ENCODE measurements at regions not wholly inside any gene's neighbourhood (a gene's known extent, or its start where the extent isn't known, plus 50 kb on each side); places are given as distances from the start of the nearest gene placed in this dataset.
"Not testable (repeated sequence)": the region's sequence is repeated elsewhere in the genome, so short reads cannot be mapped to it uniquely, and the experiment has no call there.

GRCh38 chr4:147136751-147137150, 191.1 kb upstream of the TTC29 start:
- H3K4me3 ChIP-seq (ENCODE audit: insufficient read depth, low read depth, low read length) = no peak overlapping the region
- H3K36me3 ChIP-seq (replicated peaks; ENCODE audit: control insufficient read depth, insufficient read depth, low read length) = no peaks in the 10 kb centered on the region
- H3K27me3 ChIP-seq (ENCODE audit: control insufficient read depth, insufficient read depth, low read length) = no peaks in the 10 kb centered on the region
- DNase-seq = no peak

DNA sequence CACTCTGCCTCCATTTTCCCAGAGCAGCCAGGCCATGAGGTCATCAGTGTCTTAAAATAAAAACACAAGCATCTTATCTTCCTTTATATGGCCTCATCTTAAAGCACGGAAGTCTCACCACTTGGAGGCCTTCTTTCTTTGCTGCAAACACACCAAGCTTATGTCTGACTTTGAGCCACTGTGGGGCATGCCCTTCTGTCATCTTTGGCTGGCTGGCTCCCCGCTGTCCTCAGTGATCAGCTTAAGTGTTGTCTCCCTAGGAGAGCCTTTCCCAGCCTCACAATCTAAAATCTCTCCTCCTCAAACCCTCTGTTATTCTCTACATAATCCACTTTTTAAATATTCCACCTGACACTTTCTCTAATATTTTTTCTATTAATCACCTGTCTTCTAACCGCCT, 191.6 kb upstream of the TTC29 start:
- Histone ChIP-seq H3K4me3 (ENCODE audit: insufficient read depth, low read depth, low read length) (no peak overlapping the region), H3K36me3 (replicated peaks; ENCODE audit: control insufficient read depth, insufficient read depth, low read length) (no peaks in the 10 kb centered on the region), H3K27me3 (ENCODE audit: control insufficient read depth, insufficient read depth, low read length) (no peaks in the 10 kb centered on the region)
- DNase-seq = no peak

DNA sequence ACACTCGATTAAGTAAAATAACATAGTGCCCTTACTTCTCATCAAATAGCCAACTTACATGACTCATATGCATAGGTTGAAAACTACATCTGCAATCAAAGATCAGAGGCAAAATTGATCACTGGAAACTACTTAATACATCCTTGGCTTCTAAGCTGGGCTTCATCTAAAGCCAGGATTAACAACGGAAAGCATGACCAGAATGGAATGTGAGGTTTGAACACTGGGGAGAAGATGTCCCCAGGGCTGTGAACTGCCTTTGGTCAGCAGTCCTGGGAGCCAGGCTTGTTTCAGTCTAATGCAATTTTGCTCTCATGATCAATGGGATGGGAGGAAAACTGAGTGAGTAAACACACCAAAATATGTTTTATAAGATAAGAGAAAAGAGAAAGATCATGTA, 192.5 kb upstream of the TTC29 start:
- no peaks in the 10 kb centered on the region for H3K36me3 ChIP-seq (replicated peaks; ENCODE audit: control insufficient read depth, insufficient read depth, low read length)
- DNase-seq = no peak
- no peaks in the 10 kb centered on the region for H3K27me3 ChIP-seq (ENCODE audit: control insufficient read depth, insufficient read depth, low read length)
- H3K4me3 ChIP-seq (ENCODE audit: insufficient read depth, low read depth, low read length) = no peak overlapping the region

DNA sequence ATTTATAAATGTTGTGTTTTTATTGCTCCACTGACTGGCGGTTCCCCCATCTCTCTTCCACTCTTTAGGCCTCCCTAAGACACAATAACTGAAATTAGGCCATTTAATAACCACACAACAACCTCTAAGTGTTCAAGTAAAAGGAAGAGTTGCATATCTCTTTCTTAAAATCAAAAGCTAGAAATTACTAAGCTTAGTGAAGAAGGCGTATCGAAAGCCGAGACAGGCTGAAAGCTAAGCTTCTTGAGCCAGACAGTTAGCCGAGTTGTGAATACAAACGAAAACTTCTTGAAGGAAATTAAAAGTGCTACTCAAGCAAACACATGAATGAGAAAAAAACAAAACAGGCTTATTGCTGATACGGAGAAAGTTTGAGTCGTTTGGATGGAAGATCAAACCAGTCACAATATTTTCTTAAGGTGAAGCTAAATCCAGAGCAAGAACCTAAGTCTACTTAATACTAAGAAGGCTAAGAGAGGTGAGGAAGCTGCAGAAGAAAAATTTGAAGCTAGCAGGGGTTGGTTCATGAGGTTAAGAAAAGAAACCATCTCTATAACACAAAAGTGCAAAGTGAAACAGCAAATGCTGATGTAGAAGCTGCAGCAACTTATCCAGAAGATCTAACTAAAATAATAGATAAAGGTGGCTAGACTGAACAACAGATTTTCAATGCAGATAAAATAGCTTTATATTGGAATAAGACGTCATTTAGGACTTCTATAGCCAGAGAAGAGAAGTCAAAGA, 194.0 kb upstream of the TTC29 start:
- no peak for DNase-seq
- no peak overlapping the region for H3K4me3 ChIP-seq (ENCODE audit: insufficient read depth, low read depth, low read length)
- H3K36me3 ChIP-seq (replicated peaks; ENCODE audit: control insufficient read depth, insufficient read depth, low read length) = no peaks in the 10 kb centered on the region
- no peaks in the 10 kb centered on the region for H3K27me3 ChIP-seq (ENCODE audit: control insufficient read depth, insufficient read depth, low read length)

DNA sequence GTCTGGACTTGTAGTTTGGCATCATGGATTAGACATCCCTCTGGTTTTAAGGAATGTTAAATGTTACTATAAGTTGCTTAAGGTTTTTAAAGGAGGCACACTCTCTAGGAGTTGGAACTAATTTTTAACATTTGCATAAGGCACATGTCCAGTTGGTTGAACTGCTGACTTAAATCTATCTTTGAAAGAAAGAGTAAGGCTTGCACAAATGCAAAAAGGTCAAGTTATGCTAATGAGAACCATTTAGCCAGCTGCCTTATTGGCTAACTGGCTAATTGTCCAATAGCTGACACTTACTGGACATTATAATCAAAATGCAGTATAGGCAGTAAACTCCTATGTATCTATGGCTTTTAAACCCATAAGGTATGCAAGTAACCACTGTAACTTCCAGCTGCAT, 206.1 kb upstream of the TTC29 start:
- no peak overlapping the region for H3K4me3 ChIP-seq (ENCODE audit: insufficient read depth, low read depth, low read length)
- no peaks in the 10 kb centered on the region for H3K36me3 ChIP-seq (replicated peaks; ENCODE audit: control insufficient read depth, insufficient read depth, low read length)
- no peak for DNase-seq
- no peaks in the 10 kb centered on the region for H3K27me3 ChIP-seq (ENCODE audit: control insufficient read depth, insufficient read depth, low read length)

DNA sequence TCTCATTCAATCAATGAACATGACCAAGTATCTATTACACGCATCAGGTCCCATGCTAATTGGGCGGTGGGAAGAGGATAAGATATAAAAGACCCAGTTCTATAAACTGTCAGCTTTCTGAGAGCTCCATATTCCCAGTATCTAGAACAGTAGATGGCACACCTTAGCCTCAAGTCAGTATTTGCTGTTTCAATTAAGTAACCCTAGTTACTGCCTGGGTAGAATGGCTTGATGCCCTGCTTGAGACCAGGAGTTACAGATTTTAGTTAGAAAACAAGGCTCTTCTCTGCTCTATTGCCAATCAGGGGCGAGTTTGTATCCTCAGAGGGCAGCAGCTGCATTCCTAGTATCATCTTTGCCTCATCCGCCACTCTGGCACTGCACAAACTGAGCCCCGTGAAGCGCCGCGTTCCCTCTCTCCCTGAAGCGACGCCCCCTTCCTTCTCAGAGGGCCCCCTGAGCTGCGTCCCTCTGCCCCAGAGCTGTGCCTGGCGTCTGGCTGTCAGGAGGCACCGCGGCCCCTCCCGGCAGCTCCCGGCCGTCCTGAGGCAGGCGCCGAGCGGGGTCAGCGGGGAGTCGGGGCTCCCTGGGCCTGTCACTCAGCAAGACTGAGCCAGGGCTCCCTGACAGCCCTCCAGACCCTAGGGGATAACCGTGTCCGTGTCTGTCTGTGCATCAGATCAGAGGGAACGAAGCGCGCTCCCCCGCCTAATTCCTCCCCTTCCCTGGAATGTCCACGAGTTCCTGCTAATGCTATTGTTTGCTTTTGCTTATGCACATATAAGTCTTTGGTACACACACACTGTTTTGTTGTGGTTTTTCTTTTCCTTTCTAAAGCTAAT, 212.4 kb upstream of the TTC29 start:
- Histone ChIP-seq H3K36me3 (replicated peaks; ENCODE audit: control insufficient read depth, insufficient read depth, low read length) (no peaks in the 10 kb centered on the region), H3K27me3 (ENCODE audit: control insufficient read depth, insufficient read depth, low read length) (no peaks in the 10 kb centered on the region; the same call in 1 of the 2 replicates), H3K4me3 (ENCODE audit: insufficient read depth, low read depth, low read length) (peak overlapping the region; percentile 21; the same call in 1 of the 2 replicates)
- DNase-seq = peak; percentile 78

GRCh38 chr4:147160908-147161513, 215.3 kb upstream of the TTC29 start:
- peak; percentile 66 for DNase-seq
- Histone ChIP-seq H3K27me3 (ENCODE audit: control insufficient read depth, insufficient read depth, low read length) (no peaks in the 10 kb centered on the region; the same call in 1 of the 2 replicates), H3K36me3 (replicated peaks; ENCODE audit: control insufficient read depth, insufficient read depth, low read length) (no peaks in the 10 kb centered on the region), H3K4me3 (ENCODE audit: insufficient read depth, low read depth, low read length) (no peak overlapping the region)

- no peak for DNase-seq
- no peak overlapping the region for H3K4me3 ChIP-seq (ENCODE audit: insufficient read depth, low read depth, low read length)
- no peaks in the 10 kb centered on the region for H3K27me3 ChIP-seq (ENCODE audit: control insufficient read depth, insufficient read depth, low read length)
- no peaks in the 10 kb centered on the region for H3K36me3 ChIP-seq (replicated peaks; ENCODE audit: control insufficient read depth, insufficient read depth, low read length)
These were observed 217.6 kb upstream of the TTC29 start for GRCh38 chr4:147163311-147163710.

DNA sequence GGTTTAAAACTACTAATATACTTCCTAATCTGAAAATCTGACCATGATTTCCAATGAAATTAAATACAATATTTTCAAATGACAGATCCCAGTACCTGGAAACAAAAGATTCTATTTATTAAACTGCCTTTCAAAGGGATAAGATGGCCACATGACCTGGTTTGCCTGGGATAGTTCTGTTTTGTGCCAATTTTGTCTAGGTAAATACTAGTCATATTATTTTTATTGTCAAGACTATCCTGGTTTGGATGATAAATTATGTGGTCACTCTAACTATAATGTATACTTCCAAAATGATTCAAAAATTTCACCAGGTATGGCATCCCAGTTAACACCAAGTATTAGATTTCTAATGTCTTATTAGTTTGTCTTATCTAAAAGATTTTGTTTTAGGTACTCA, 222.5 kb upstream of the TTC29 start:
- H3K36me3 ChIP-seq (replicated peaks; ENCODE audit: control insufficient read depth, insufficient read depth, low read length); DNase-seq; H3K4me3 ChIP-seq (ENCODE audit: insufficient read depth, low read depth, low read length); H3K27me3 ChIP-seq (ENCODE audit: control insufficient read depth, insufficient read depth, low read length): not testable (repeated sequence)

DNA sequence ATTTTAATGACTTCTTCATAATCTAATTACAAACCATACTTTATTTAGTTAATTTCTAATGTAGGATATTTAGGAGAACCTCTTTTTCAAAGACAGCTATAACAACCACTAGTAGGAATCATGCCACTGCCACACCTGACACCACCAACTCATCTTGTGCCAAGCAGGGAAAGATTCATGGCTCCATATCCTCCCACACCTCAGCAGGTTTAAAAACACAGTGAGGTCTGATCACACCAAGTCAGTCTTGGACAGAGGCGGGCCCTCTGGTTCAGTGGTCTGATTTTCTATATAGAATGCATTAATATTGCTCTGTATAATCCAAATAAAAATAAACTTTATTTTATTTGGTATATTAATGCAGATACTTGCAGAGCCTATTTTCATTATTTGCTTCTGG, 227.7 kb upstream of the TTC29 start:
- Histone ChIP-seq H3K36me3 (replicated peaks; ENCODE audit: control insufficient read depth, insufficient read depth, low read length) (no peaks in the 10 kb centered on the region), H3K4me3 (ENCODE audit: insufficient read depth, low read depth, low read length) (no peak overlapping the region), H3K27me3 (ENCODE audit: control insufficient read depth, insufficient read depth, low read length) (no peaks in the 10 kb centered on the region)
- DNase-seq = no peak

DNA sequence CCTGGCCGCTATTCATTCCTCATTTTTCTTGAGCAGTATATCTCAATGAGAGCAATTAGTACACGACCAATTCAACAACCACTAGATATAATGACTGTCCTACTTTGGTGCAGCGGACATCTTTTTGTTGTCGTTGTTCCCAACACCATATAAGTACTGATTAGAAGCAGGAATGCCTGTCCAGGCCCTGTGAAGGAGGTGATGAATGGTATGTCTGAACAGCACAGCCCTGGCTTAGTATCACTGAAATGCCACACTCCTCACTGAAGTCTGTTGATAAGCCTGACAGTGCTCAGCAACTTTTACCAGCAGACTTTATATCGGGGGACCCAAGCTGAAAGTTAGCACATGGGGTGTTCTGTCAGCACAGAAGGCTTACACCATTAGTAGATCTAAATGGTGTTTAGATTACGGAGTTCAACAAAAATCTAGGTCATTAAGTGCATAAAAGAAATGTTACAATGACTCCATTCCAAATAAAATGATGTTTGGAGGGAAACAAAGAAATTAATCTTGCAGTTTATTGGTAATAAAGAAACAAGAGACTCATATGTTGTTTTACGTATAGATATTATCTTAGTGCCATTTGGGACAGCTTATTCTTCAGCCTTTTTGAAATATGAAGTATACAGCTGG, 228.3 kb upstream of the TTC29 start:
- no peaks in the 10 kb centered on the region for H3K36me3 ChIP-seq (replicated peaks; ENCODE audit: control insufficient read depth, insufficient read depth, low read length)
- no peak overlapping the region for H3K4me3 ChIP-seq (ENCODE audit: insufficient read depth, low read depth, low read length)
- no peak for DNase-seq
- no peaks in the 10 kb centered on the region for H3K27me3 ChIP-seq (ENCODE audit: control insufficient read depth, insufficient read depth, low read length)

DNA sequence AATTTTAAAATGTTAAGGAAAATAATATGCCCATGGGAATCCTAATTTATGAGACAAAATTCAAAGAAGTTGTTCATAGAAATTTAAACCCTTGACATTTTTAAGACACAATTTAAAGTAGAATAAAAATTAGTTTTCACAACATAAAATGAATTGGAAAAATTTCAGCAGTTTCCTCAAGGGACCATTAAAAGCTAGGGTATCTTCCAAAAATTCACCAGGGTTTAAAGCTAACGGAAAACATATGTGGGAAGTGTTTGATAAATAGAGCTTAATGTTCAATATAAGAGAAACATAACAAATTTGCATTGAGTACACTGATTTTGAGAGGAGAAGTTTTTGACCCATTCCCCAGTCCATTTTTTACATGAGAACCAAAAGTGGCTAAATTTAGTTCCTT, 228.9 kb upstream of the TTC29 start:
- Histone ChIP-seq H3K27me3 (ENCODE audit: control insufficient read depth, insufficient read depth, low read length) (no peaks in the 10 kb centered on the region), H3K36me3 (replicated peaks; ENCODE audit: control insufficient read depth, insufficient read depth, low read length) (no peaks in the 10 kb centered on the region), H3K4me3 (ENCODE audit: insufficient read depth, low read depth, low read length) (no peak overlapping the region)
- no peak for DNase-seq

DNA sequence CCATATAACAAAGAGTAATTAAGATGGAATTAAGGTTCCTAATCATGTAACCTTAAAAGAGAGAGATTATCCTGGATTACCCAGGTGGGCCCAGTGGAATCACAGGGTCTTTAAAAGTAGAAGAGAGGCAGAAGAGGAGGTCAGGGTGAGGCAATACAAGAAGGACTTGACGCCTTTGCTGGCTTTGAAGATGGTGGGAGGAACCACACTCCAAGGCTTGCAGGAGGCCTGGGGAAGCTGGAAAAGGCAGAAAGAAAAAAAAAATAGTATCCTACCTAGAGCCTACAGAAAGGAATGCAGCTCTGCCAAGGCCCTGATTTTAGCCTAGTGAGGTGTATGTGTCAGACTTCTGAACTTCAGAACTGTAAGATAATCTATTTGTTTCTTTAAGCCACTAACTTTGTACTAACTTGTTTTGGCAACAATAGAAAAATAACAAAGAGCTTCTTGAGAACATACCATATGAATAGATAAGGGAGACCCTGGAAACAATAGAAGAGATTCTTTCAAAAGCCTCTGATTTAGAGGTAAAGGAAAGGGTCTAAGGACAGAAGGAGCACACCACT, 229.9 kb upstream of the TTC29 start:
- Histone ChIP-seq H3K36me3 (replicated peaks; ENCODE audit: control insufficient read depth, insufficient read depth, low read length) (no peaks in the 10 kb centered on the region), H3K4me3 (ENCODE audit: insufficient read depth, low read depth, low read length) (no peak overlapping the region), H3K27me3 (ENCODE audit: control insufficient read depth, insufficient read depth, low read length) (no peaks in the 10 kb centered on the region)
- no peak for DNase-seq

GRCh38 chr4:147182041-147182440, 236.4 kb upstream of the TTC29 start:
- Histone ChIP-seq H3K27me3 (ENCODE audit: control insufficient read depth, insufficient read depth, low read length) (no peaks in the 10 kb centered on the region), H3K4me3 (ENCODE audit: insufficient read depth, low read depth, low read length) (no peak overlapping the region)
- no peak for DNase-seq

More at GRCh38 chr4:147182041-147182440, 236.4 kb upstream of the TTC29 start:
- no peaks in the 10 kb centered on the region for H3K36me3 ChIP-seq (replicated peaks; ENCODE audit: control insufficient read depth, insufficient read depth, low read length)
